Adipocyte (in vitro differentiated cells): ENCODE measurements at regions not wholly inside any gene's neighbourhood (a gene's known extent, or its start where the extent isn't known, plus 50 kb on each side); places are given as distances from the start of the nearest gene placed in this dataset.

Experiments
- DNase-seq: peaks from one replicate; pipeline ENCODE4 v3.0.0-alpha.2; 2015; ENCODE audit warnings: low read depth
- H3K27me3 ChIP-seq: replicated peaks from 2 replicates; pipeline ENCODE4 v1.7.0; 2013; ENCODE audit warnings: mild to moderate bottlenecking, low read length, moderate library complexity; ENCODE audit not compliant: control insufficient read depth, insufficient read depth
- H3K36me3 ChIP-seq: 2 replicates; pipeline ENCODE4 v1.7.0; 2013; ENCODE audit warnings: low read length, mild to moderate bottlenecking, moderate library complexity; ENCODE audit not compliant: control insufficient read depth, insufficient read depth, severe bottlenecking
- H3K4me1 ChIP-seq: 2 replicates; pipeline ENCODE4 v1.7.0; 2013; ENCODE audit warnings: mild to moderate bottlenecking, low read length, moderate library complexity; ENCODE audit not compliant: control insufficient read depth, insufficient read depth
- H3K4me3 ChIP-seq: 2 replicates; pipeline ENCODE4 v1.7.0; 2013; ENCODE audit warnings: mild to moderate bottlenecking, low read length, moderate library complexity
- H3K9ac ChIP-seq: 2 replicates; pipeline ENCODE4 v1.7.0; 2013; ENCODE audit warnings: mild to moderate bottlenecking, low read length, moderate library complexity
- H3K9me3 ChIP-seq: 2 replicates; pipeline ENCODE4 v1.7.0; 2013; ENCODE audit warnings: mild to moderate bottlenecking, low read length, moderate library complexity; ENCODE audit not compliant: control insufficient read depth

DNA sequence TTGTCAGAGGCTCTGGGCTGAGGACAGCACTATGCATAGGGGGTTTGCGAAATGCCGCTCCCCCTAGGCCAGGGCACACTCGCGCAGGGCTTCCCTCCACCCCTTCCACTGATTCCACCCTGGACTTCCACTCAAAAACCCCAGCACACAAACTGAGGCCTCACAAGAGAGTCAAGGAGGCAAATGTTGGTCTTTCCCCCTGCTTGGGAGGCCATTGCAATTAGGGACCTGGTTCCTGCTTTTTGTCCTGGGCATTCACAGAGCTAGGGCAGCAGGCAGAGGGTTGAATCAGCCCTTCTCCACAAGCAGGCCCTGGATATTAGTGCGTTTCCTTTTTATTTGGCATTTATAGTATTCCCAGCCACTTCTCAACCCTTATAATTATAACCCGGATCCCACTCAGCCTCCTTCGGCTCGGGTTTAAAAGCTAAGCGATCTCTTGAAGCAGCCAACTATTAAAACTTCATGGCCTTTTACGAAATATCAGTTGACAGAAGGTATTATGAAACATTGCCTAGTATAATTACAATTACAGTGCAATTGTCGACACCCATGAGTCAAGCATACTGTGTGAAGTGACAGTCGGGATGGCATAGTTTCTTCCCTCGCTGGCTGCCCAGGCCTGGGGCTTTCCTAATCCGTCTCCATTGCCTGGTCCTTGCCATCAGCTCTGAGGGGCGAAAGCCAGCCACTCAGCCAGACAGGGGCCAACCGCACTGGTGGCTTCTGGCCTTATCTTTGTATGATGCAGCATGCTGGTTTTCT is 285.5 kb upstream of the MAP3K1 start:
- no peak overlapping the region for H3K4me3 ChIP-seq
- no peak overlapping the region for H3K9ac ChIP-seq
- peaks cover 7% of the 10 kb centered on the region for H3K4me1 ChIP-seq
- no peaks in the 10 kb centered on the region for H3K9me3 ChIP-seq
- DNase-seq = no peak
- H3K36me3 ChIP-seq = no peaks in the 10 kb centered on the region
- H3K27me3 ChIP-seq = peaks cover 12% of the 10 kb centered on the region

DNA sequence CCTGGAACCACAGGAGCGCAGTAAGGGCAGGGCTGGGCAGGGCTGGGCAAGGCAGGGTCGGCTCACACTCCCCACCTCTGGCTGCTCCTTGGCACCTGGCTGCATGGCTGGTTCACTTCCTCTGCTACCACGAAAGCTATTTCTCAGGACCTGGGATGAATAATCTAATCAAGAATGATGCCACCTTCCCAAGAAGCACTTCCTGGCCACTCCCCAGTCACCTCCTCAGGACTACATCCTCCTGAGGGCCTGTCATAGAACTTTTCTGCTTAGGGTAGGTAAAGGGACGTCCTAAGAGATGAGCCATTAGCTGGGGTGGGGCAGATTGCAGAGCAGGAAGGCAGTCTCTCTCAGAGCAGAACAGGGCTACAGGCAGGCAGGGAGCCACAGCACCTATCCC is 288.2 kb upstream of the MAP3K1 start:
- Histone ChIP-seq H3K27me3 (peaks cover 6% of the 10 kb centered on the region), H3K4me3 (no peak overlapping the region), H3K9ac (no peak overlapping the region), H3K9me3 (no peaks in the 10 kb centered on the region), H3K4me1 (peaks cover 26% of the 10 kb centered on the region), H3K36me3 (no peaks in the 10 kb centered on the region)
- no peak for DNase-seq

DNA sequence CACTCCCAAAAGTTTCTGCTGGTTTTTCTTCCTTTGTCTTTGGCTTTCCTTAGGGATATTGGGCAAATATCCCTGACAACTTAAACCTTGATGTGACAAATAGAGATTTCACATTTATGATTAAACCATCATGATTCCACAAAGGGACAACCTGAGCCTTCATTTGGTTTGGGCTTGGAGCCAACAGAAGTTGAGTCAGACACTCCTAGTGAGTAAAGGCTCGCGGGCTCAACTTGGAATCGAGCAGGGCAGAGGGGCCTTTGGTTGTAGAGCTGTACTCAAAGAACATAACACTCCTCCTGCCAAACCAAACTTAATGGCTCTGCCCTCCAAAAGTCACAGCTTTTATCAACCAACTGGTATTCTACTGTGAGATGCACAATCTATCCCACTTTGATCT is 290.2 kb upstream of the MAP3K1 start:
- H3K4me3 ChIP-seq = no peak overlapping the region
- H3K9me3 ChIP-seq = no peaks in the 10 kb centered on the region
- peak; percentile 24 for DNase-seq
- no peaks in the 10 kb centered on the region for H3K27me3 ChIP-seq
- peaks cover 25% of the 10 kb centered on the region for H3K4me1 ChIP-seq
- no peak overlapping the region for H3K9ac ChIP-seq
- H3K36me3 ChIP-seq = no peaks in the 10 kb centered on the region

DNA sequence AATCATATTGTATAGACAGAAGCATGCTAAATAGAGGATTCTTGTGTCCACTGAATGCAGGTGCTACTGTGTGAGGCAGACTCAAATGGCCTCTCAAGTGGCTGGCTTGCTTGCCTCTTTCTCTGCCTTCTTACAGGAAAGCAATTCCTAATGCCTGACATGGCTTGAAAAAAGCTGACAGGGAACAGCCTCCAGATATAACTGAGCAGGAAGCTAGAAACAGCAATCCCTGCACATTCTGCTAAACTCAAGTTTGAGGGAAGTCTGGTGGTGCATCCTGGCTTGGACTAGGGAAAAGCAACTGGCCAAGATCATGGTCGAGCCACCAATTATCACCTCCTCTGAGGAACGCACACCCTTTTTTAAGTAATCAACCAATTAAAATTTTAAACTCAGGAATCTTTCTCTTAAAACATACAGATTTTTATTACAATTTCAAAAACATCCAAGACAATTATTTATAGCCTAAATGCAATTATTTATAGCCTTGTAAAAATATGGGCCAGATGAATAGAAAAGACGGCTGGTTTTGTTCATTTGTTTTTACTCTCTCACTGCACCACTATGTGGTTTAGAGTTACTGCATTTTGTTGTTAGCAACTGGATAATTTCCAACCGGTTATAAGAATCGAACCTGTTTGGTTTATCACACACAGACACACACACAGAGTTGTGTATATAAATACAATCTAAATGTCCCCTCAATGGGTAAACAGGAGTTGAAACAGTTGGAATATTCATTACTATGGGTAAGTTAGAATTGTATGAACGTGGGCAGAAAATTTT is 290.9 kb upstream of the ANKRD55 start:
- H3K27me3 ChIP-seq = peaks cover 10% of the 10 kb centered on the region
- no peaks in the 10 kb centered on the region for H3K9me3 ChIP-seq
- no peak overlapping the region for H3K9ac ChIP-seq
- no peaks in the 10 kb centered on the region for H3K36me3 ChIP-seq
- peaks cover 21% of the 10 kb centered on the region for H3K4me1 ChIP-seq
- H3K4me3 ChIP-seq = no peak overlapping the region
- DNase-seq = no peak

DNA sequence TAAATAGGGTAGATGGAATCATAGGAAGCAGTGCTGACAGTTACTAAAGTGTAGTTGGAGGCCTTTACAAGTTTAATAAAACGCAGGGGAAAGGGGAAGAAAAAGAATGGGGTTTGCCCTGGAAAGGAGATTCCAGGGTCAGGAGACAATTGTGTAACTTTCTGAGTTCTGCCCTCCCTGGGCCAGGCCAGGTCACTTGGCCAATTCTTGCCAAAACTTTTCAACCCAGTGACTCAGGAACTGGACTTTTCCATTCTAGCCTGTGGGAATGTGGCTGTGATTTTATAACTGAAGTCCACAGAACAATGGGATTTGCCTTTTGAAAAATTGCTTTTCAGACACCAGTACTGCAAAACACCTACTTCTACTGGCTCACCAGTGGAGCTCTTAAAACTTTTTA is 289.8 kb upstream of the ANKRD55 start:
- no peaks in the 10 kb centered on the region for H3K36me3 ChIP-seq
- peaks cover 21% of the 10 kb centered on the region for H3K4me1 ChIP-seq
- H3K9ac ChIP-seq = peak overlapping the region; percentile 31
- peak; percentile 49 for DNase-seq
- H3K4me3 ChIP-seq = no peak overlapping the region
- no peaks in the 10 kb centered on the region for H3K9me3 ChIP-seq
- H3K27me3 ChIP-seq = peaks cover 20% of the 10 kb centered on the region

DNA sequence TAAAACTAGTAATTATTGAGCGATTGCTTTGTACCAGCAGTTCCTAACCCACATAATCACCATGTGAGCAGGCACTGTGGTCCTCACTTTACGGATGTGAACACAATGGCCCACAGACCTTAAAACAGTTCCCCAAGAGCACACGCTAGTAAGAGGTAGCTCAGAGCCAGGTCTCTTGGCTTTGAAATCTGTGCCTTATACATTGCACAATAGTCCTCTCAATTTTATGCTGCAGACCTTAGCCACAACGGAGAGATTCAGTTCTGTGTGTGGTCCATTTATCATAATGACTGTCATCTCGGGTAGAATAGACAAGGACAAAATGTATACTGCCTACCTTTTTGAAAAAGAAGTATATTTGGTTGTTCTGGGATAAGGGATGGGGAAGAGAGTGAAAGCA is 289.0 kb upstream of the ANKRD55 start:
- DNase-seq = no peak
- H3K9me3 ChIP-seq = no peaks in the 10 kb centered on the region
- no peak overlapping the region for H3K4me3 ChIP-seq
- no peaks in the 10 kb centered on the region for H3K36me3 ChIP-seq
- H3K27me3 ChIP-seq = peaks cover 20% of the 10 kb centered on the region
- peaks cover 27% of the 10 kb centered on the region for H3K4me1 ChIP-seq
- no peak overlapping the region for H3K9ac ChIP-seq

DNA sequence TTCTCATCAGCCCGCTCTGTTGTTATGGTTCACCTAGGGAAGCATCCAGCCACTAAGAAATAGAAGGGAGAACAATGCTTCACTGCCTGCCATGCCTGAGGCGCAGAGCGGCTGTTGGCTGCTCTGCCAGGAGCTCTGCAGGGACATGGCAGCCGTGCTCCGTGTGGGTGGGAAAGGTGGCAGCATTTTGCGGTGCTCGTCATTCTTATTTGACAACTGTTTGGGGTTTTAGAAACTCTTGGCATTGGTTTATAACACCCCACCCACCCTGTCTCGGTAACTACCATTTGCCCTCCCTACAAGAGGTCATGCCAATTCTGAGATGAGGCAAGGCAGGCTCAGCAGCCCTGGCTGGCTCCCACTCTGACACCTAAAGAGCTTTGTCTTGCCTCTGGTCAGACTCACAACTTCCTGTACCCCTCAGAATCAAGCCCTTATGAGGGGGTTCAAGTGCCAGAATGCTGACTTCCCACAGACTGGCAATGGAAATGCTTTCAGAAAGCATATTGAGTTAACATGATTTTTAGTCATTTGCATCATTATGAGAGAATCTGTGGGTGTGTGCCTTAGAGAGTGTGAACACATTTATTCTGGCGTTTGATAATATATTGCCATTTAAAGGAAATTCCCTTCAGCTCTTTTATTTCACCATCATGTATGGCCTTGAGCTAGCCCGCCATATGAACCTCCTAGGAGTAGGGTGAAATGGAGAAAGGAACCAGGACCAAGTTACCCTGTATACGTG is 288.0 kb upstream of the ANKRD55 start:
- no peak overlapping the region for H3K9ac ChIP-seq
- H3K27me3 ChIP-seq = peaks cover 20% of the 10 kb centered on the region
- H3K36me3 ChIP-seq = no peaks in the 10 kb centered on the region
- DNase-seq = no peak
- no peaks in the 10 kb centered on the region for H3K9me3 ChIP-seq
- H3K4me3 ChIP-seq = no peak overlapping the region
- H3K4me1 ChIP-seq = peaks cover 36% of the 10 kb centered on the region

DNA sequence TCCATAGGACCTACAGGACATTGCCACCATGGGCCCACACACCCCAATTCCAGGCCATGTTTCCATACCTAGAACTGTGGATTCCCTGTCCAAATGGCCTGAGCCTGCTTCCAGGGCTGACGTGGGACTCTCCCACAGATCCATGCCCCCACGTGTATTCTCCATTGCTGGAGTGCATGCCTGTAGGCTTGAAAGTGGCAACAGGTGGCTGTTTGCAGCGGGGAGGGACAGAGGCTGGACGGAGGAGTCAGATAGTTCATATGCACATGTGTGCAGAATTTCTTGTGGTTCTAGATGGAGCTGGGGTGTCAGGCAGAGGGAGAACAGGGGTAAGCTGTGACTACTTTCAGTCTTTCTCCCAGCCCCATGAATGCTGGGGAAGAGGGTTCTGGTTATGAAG is 285.7 kb upstream of the ANKRD55 start:
- no peak for DNase-seq
- Histone ChIP-seq H3K36me3 (no peaks in the 10 kb centered on the region), H3K9me3 (no peaks in the 10 kb centered on the region), H3K9ac (no peak overlapping the region), H3K4me1 (peaks cover 34% of the 10 kb centered on the region), H3K4me3 (no peak overlapping the region), H3K27me3 (peaks cover 20% of the 10 kb centered on the region)

DNA sequence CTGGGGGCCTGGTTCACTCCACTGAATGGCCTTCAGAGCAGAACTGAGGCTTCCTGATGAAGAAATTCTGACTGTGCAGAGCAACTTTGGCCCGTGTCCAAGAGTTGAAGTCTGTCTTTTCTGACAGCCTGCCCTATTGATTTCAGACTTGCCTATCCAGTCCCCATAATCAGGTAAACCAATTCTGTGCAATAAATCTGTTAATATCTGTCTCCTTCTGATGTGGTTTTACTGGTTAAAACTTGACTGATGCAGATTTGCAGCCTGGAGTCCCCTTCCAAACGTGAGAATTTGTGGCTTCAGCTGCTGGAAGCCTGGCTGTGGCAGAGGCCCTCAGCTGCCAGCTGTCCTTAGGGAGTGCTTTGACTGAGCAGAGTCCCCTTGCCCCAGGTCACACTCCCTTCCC is 283.9 kb upstream of the ANKRD55 start:
- DNase-seq = peak; percentile 52
- H3K27me3 ChIP-seq = peaks cover 20% of the 10 kb centered on the region
- peak overlapping the region; percentile 28 for H3K9ac ChIP-seq
- no peak overlapping the region for H3K4me3 ChIP-seq
- peaks cover 32% of the 10 kb centered on the region for H3K4me1 ChIP-seq
- H3K36me3 ChIP-seq = no peaks in the 10 kb centered on the region
- no peaks in the 10 kb centered on the region for H3K9me3 ChIP-seq

DNA sequence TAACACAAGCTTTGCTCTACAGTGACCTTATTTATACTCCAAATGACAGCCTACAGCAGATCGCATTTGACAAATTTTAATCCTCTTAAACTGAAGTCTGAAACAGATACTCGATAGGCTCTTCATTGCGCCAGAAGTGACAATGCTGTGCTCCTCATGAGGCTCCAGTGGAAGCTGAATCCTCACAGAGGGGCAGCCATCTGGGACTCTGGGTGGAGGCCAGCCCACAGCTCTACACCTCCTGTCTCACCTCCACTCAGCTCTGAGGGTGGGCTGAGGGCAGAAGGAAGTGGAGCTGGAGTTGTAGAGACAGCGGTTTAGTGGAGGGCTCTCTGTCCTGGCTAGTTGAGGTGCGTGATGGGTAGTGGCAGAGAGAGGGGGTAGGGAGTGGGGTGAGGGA is 283.3 kb upstream of the ANKRD55 start:
- Histone ChIP-seq H3K4me3 (no peak overlapping the region), H3K4me1 (peaks cover 36% of the 10 kb centered on the region), H3K27me3 (peaks cover 20% of the 10 kb centered on the region), H3K9me3 (no peaks in the 10 kb centered on the region), H3K36me3 (no peaks in the 10 kb centered on the region), H3K9ac (peak overlapping the region; percentile 28)
- no peak for DNase-seq

DNA sequence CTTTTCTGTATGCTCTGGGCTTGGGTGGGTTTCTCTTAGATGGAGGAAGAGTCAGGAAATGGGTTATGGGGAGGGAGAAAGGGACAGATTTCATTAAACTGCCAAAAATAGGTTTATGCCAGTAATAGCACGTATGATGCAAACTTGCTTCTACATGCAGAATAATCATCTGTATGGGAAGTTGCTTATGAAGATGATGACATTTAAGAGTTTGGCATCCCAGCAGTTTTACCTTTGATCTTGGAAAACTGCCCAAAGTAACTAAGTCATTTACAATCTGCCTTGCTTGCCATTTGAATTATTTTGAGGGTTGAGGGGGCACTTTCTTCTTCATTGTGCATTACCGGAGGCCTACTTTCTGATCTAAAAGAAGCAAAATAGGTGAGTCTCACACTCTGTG is 282.9 kb upstream of the ANKRD55 start:
- DNase-seq = no peak
- Histone ChIP-seq H3K9ac (no peak overlapping the region), H3K36me3 (no peaks in the 10 kb centered on the region), H3K4me1 (peaks cover 38% of the 10 kb centered on the region), H3K27me3 (peaks cover 20% of the 10 kb centered on the region), H3K9me3 (no peaks in the 10 kb centered on the region), H3K4me3 (no peak overlapping the region)
